ENCODE measurements at regions not wholly inside any gene's neighbourhood (a gene's known extent, or its start where the extent isn't known, plus 50 kb on each side); places are given as distances from the start of the nearest gene placed in this dataset.

- H3K36me3 ChIP-seq (replicated peaks; ENCODE audit: insufficient read depth, low read depth) = no peaks in the 10 kb centered on the region
- H3K9me2 ChIP-seq (replicated peaks; ENCODE audit: insufficient read depth) = no peaks in the 10 kb centered on the region
- H3K27me3 ChIP-seq = no peaks in the 10 kb centered on the region
- no peaks in the 10 kb centered on the region for H3K79me2 ChIP-seq
- H3K27ac ChIP-seq = no peak overlapping the region
- no peaks in the 10 kb centered on the region for H3K4me1 ChIP-seq (ENCODE audit: insufficient read depth)
- no peak overlapping the region for H3K4me3 ChIP-seq
- no peak overlapping the region for H3K4me2 ChIP-seq
- no peaks in the 10 kb centered on the region for H4K20me1 ChIP-seq (ENCODE audit: insufficient read depth, poor library complexity, severe bottlenecking)
- no peak overlapping the region for H2AFZ ChIP-seq
- H3K9me3 ChIP-seq (ENCODE audit: low read depth) = no peaks in the 10 kb centered on the region
- no peak for DNase-seq (ENCODE audit: low spot score)
- TF ChIP-seq EZH2 (IDR thresholded peaks at IDR 0.05; ENCODE audit: borderline replicate concordance) = no peak
- TF ChIP-seq, protein P1, sequence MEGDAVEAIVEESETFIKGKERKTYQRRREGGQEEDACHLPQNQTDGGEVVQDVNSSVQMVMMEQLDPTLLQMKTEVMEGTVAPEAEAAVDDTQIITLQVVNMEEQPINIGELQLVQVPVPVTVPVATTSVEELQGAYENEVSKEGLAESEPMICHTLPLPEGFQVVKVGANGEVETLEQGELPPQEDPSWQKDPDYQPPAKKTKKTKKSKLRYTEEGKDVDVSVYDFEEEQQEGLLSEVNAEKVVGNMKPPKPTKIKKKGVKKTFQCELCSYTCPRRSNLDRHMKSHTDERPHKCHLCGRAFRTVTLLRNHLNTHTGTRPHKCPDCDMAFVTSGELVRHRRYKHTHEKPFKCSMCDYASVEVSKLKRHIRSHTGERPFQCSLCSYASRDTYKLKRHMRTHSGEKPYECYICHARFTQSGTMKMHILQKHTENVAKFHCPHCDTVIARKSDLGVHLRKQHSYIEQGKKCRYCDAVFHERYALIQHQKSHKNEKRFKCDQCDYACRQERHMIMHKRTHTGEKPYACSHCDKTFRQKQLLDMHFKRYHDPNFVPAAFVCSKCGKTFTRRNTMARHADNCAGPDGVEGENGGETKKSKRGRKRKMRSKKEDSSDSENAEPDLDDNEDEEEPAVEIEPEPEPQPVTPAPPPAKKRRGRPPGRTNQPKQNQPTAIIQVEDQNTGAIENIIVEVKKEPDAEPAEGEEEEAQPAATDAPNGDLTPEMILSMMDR (IDR thresholded peaks at IDR 0.05; ENCODE audit: poor library complexity) = no peak
- no peak for TF ChIP-seq EZH2phosphoT487 (IDR thresholded peaks at IDR 0.05; ENCODE audit: low read depth, severe bottlenecking, unreplicated experiment)
- WGBS (ENCODE audit: low lambda C conversion rate, missing lambda C conversion rate) = 88% methylated on average over 4 of the region's 4 CpGs
Observed at GRCh38 chr9:80380301-80380700, 808.5 kb downstream of the TLE4 start.

GRCh38 chr9:80378669-80379293 is 807.0 kb downstream of the TLE4 start:
- Histone ChIP-seq H3K36me3 (replicated peaks; ENCODE audit: insufficient read depth, low read depth) (no peaks in the 10 kb centered on the region), H3K4me2 (no peak overlapping the region), H3K27ac (no peak overlapping the region), H3K4me1 (ENCODE audit: insufficient read depth) (no peaks in the 10 kb centered on the region), H2AFZ (no peak overlapping the region), H3K79me2 (no peaks in the 10 kb centered on the region), H3K9me2 (replicated peaks; ENCODE audit: insufficient read depth) (no peaks in the 10 kb centered on the region), H3K4me3 (no peak overlapping the region), H4K20me1 (ENCODE audit: insufficient read depth, poor library complexity, severe bottlenecking) (no peaks in the 10 kb centered on the region), H3K27me3 (no peaks in the 10 kb centered on the region), H3K9me3 (ENCODE audit: low read depth) (no peaks in the 10 kb centered on the region)
- TF ChIP-seq EZH2phosphoT487 (IDR thresholded peaks at IDR 0.05; ENCODE audit: low read depth, severe bottlenecking, unreplicated experiment) (no peak), EZH2 (IDR thresholded peaks at IDR 0.05; ENCODE audit: borderline replicate concordance) (no peak)
- TF ChIP-seq, protein P1 (IDR thresholded peaks at IDR 0.05; ENCODE audit: poor library complexity) = no peak
- no peak for DNase-seq (ENCODE audit: low spot score)
- 81% methylated on average over 5 of the region's 5 CpGs for WGBS (ENCODE audit: low lambda C conversion rate, missing lambda C conversion rate)

GRCh38 chr9:80376180-80376579 is 804.4 kb downstream of the TLE4 start:
- no peaks in the 10 kb centered on the region for H3K36me3 ChIP-seq (replicated peaks; ENCODE audit: insufficient read depth, low read depth)
- H3K9me3 ChIP-seq (ENCODE audit: low read depth) = no peaks in the 10 kb centered on the region
- H3K9me2 ChIP-seq (replicated peaks; ENCODE audit: insufficient read depth) = no peaks in the 10 kb centered on the region
- no peaks in the 10 kb centered on the region for H3K79me2 ChIP-seq
- WGBS (ENCODE audit: low lambda C conversion rate, missing lambda C conversion rate) = 93% methylated on average over 3 of the region's 3 CpGs
- no peak overlapping the region for H3K27ac ChIP-seq
- H3K4me1 ChIP-seq (ENCODE audit: insufficient read depth) = no peaks in the 10 kb centered on the region
- no peak overlapping the region for H3K4me3 ChIP-seq
- no peak overlapping the region for H3K4me2 ChIP-seq
- no peak for DNase-seq (ENCODE audit: low spot score)
- TF ChIP-seq EZH2 (IDR thresholded peaks at IDR 0.05; ENCODE audit: borderline replicate concordance) (no peak), EZH2phosphoT487 (IDR thresholded peaks at IDR 0.05; ENCODE audit: low read depth, severe bottlenecking, unreplicated experiment) (no peak)
- TF ChIP-seq, protein P1 (IDR thresholded peaks at IDR 0.05; ENCODE audit: poor library complexity) = no peak
- no peak overlapping the region for H2AFZ ChIP-seq
- H4K20me1 ChIP-seq (ENCODE audit: insufficient read depth, poor library complexity, severe bottlenecking) = no peaks in the 10 kb centered on the region
- H3K27me3 ChIP-seq = no peaks in the 10 kb centered on the region

Data from hepatocyte (in vitro differentiated cells).